Ovary (tissue), 3 donors: ENCODE measurements at regions not wholly inside any gene's neighbourhood (a gene's known extent, or its start where the extent isn't known, plus 50 kb on each side); places are given as distances from the start of the nearest gene placed in this dataset.

ENCODE experiments used
- POLR2A ChIP-seq: fragments of 450-650 bp; IDR thresholded peaks from one replicate; pipeline ENCODE4 v1.6.1; 2017; ENCODE audit warnings: antibody characterized with exemption, mild to moderate bottlenecking, moderate library complexity
- TF ChIP-seq, protein P1 (sequence below), 3 donors: fragments of 450-650 bp in 2 of 3; fragments of 200-600 bp in 1 of 3; IDR thresholded peaks; one replicate each; pipeline versions ENCODE4 v1.5.1 to v1.8.0; 2016 to 2022; ENCODE audit warnings: antibody characterized with exemption in 3 of 3, mild to moderate bottlenecking in 1 of 3
- donor health status: DM: no; HTN: no; CAD: no.

DNA sequence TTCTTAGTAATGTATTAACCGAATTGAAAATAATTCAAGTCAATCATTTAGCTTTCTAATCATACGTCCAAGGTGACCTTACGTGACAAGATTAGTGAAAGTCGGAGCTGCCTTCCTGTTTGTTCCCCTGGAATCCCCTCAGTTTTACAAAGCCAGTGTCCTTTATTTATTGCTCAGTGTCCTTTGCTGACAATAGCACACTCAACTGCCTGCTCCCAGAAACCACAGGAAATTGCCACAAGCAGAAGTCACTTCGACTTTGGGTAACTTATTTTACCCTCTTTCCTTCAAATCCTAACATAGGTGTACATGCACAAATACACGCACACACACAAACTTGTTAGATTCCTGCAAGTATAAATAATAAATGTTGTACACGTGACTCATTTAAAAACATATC lies 1167.7 kb upstream of the ADGRB3 start:
- no peak for TF ChIP-seq POLR2A
- TF ChIP-seq, protein P1, sequence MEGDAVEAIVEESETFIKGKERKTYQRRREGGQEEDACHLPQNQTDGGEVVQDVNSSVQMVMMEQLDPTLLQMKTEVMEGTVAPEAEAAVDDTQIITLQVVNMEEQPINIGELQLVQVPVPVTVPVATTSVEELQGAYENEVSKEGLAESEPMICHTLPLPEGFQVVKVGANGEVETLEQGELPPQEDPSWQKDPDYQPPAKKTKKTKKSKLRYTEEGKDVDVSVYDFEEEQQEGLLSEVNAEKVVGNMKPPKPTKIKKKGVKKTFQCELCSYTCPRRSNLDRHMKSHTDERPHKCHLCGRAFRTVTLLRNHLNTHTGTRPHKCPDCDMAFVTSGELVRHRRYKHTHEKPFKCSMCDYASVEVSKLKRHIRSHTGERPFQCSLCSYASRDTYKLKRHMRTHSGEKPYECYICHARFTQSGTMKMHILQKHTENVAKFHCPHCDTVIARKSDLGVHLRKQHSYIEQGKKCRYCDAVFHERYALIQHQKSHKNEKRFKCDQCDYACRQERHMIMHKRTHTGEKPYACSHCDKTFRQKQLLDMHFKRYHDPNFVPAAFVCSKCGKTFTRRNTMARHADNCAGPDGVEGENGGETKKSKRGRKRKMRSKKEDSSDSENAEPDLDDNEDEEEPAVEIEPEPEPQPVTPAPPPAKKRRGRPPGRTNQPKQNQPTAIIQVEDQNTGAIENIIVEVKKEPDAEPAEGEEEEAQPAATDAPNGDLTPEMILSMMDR (IDR thresholded peaks at IDR 0.05) = no peak
